ENCODE measurements at regions not wholly inside any gene's neighbourhood (a gene's known extent, or its start where the extent isn't known, plus 50 kb on each side); places are given as distances from the start of the nearest gene placed in this dataset.

GRCh38 chr6:92109256-92109655, 1310.1 kb downstream of the EPHA7 start:
- TF ChIP-seq CTCF (IDR thresholded peaks at IDR 0.05) (no peak), POLR2A (IDR thresholded peaks at IDR 0.05) (no peak)
